ENCODE measurements at regions not wholly inside any gene's neighbourhood (a gene's known extent, or its start where the extent isn't known, plus 50 kb on each side); places are given as distances from the start of the nearest gene placed in this dataset.

DNA sequence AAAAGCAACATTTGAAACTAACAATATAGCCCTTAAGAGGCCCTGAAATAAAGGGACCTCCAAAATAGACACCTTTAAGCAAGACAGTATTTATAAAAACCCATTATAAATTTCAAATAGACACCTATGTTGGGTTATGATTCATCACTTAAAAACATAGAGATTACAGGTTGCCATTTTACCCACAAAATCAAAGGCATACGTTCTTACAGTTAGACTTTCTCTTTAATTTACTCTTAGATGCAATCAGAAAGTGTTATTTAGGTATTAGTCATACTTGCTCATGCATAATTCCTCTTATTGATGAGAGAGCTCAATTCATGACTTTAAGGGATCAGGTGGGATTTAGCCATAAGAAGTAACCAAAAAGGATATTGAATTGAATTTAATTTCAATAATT is 51.5 kb upstream of the TMEM200A start:
- DNase-seq (ENCODE audit: low read depth in 2 of 2), result no peak

DNA sequence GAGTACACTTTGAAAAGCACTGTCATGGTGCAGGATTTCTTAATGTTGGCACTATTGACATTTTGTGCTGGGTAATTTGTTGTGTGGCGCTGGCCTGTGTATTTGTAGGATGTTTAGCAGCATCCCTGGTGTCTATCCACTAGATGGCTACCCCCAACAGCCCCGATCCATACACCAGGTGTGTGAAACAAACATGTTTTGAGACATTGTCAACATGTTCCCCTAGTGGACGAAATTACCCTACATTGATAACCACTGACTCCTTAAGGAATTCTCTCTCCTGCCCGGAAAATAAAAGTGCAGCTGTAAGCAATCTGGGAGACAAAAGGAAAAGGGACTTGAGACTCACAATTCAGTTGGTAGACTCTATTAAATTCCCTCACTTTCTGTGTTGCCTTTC is 52.6 kb upstream of the TMEM200A start:
- no peak for DNase-seq (ENCODE audit: low read depth in 2 of 2)

DNA sequence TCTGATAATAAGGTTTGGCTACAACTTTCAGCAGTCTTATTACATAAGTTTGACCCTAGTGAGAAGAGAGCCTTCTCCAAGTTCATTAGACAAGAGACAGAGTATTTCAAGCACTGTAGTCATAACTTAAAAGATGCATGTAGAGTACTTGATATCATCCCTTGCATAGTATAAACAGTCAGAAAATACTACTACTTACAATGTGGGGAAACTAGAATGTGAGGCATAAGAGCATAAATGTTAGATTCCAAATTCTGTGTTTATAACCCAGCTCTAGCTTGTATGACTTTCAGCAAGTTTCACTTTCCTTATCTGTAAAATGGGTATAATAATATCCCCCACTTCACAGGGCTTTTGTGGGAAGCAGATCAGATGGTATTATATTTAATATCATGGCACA is 56.8 kb upstream of the TMEM200A start:
- no peak for DNase-seq (ENCODE audit: low read depth in 2 of 2)

DNA sequence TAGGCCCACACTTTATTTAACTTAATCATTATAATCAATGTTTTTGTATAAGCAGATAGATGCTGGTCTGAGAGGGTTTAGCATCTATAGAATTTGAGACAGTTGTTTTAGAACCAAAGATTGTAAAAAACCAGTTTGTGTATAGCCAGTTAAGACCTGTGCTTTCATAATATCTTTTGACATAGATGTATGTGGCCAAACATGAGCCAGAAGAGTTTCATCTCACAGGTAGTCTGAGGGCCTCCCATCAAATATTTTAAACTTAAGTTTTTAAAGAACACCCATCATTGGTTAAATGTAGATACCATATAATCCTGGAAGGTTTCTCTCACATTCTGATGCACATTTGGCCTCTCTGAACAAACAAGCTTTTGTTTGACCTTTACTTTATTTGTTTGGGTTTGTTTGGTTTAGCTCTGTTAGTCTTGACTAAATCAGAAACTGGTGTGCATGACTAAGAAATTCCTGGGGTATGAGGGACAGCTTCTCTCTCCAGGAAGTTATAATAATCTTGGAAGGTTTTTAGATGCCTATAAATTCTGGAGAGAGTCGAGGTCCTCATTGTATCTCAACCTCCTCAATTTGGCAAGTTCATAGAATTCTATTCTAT is 58.0 kb upstream of the TMEM200A start:
- no peak for DNase-seq (ENCODE audit: low read depth in 2 of 2)

DNA sequence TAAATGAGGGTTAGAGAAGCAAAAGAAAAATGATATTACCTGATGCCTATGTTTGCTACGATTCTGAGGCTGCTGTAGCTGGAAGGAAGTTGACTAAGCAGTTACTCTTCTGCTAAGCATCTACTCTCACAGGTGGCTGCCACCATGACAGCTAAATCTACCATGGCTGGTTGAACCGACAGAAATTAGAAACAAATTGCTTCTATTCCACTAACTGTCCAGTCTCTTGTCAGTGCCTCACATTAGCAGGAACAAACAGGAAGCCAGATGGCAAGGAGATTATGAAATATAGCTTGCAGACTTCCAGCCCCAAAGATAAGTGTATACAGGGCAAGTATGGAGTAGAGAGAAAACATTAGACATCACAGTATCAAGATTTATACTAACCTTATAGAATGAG is 59.4 kb upstream of the TMEM200A start:
- DNase-seq (ENCODE audit: low read depth in 2 of 2), result no peak

DNA sequence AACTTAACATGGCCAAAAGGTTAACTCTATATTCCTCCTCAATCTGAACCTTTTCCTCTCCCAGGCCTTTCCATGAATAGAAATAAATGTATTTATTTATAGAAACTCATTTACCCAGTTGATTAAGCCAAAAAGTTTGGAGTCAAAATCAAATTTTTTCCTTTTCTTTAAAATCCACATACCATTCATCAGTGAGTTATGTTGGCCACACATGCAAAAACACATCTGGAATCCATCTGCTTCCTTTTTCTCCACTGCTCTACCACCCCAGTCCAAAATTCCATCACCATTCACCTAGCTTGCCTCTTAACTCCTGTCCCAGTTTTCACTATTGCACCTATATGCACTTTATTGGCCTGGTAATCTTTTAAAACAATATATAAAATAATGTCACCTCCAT is 62.4 kb upstream of the TMEM200A start:
- no peak for DNase-seq (ENCODE audit: low read depth in 2 of 2)

DNA sequence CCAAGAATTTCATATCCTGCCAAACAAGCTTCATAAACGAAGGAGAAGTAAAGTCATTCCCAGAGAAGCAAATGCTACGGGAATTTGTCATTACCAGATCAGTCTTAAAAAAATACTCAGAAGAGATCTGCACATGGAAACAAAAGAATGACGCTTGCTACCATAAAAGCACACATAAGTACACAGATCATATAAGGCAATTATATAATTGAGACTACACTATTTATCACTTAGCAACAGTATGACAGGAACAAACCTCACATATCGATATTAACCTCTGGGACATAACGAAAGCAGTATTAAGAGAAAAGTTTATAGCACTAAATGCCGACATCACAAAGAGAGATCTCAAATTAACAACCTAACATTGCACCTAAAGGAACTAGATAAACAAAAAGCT is 67.6 kb upstream of the TMEM200A start:
- no peak for DNase-seq (ENCODE audit: low read depth in 2 of 2)

DNA sequence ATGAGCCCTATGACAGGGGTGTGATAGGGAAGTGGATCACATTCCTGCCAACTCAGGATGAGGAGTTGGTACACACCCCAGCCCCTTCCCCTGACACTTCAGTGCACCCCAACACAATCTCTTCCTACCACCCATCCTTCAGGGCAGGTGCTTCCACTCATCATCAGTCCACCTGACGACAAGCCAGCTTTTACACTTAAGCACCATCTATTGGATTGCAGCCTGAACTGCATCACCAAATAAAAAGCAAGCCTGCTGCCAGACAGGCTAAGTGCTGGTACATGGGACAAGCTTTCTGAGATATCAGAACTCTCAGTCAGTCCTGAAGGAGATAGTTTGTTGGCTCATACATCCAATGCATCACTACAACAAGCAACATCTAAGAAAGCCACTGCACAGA is 69.0 kb upstream of the TMEM200A start:
- no peak for DNase-seq (ENCODE audit: low read depth in 2 of 2)

DNA sequence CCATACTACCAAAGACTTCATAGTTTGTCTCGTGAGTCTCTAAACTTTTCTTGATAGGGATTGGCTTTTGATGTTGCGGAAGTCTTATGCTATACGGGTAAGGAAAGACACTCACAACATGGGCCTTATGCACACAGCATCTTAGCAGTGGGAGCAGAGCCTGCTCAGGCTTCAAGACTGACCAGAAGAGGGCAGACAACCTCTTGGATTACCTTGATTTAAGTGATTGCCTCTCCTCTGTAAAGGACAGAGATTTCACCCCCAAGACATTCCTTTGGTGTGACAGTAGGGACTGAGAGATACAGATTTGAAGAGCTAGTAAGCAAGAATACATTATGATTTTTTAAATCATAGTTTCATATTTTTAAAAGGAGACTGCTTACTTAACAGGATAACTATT is 71.0 kb upstream of the SAMD3 start:
- peak in 1 of 2 donors; percentile 5 for DNase-seq (ENCODE audit: low read depth in 2 of 2)

DNA sequence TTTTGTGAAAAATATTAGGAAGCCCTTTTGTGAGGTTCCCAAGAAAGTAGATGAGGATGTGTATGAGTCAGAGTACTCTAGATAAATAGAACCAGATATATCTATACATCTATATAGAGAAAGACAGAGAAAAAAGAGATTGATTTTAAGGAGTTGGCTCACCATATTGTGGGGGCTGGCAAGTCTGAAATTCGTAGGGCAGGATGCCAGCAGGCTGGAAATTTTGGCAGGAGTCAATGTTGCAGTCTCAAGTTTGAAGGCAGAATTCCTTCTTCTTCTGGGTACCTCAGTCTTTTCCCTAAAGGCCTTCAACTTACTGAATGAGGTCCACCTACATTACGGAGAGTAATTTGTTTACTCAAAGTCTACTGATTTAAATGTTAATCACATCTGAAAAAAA is 65.3 kb upstream of the SAMD3 start:
- no peak for DNase-seq (ENCODE audit: low read depth in 2 of 2)

DNA sequence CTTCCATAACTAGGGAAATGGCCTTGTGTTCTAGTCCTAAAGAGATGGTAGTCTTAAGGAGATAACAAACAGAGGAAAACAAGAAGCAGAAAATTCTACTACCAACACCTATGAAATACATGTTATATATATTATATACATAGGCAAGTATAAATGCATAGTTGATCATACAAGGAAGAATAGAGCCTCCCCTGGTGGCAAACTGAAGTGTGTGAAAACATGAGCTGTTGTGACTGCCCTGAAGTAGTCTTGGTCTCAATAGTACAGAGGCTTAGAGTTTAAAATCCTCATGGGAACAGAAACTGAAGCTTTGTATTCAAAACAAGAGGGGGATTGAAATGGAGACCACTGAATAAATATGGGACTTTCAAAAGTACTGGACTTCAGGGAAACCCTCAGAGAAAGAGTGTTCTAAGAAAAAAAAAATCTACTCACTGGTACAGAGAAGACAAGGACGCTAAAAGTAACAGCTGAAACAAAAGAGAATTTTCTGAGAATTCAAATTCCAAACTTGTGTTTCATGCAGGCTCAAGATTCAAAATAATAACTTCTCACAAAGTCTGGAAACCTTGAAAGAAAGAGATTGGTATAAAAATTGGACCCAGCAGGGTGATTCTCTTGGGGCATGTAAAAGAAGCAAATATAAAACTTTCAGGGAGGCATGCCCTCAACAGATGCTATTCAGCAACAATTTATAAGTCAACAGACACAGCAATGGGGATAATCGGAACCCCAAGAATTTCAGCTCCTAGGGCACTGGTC is 59.7 kb upstream of the SAMD3 start:
- DNase-seq (ENCODE audit: low read depth in 2 of 2), result no peak

DNA sequence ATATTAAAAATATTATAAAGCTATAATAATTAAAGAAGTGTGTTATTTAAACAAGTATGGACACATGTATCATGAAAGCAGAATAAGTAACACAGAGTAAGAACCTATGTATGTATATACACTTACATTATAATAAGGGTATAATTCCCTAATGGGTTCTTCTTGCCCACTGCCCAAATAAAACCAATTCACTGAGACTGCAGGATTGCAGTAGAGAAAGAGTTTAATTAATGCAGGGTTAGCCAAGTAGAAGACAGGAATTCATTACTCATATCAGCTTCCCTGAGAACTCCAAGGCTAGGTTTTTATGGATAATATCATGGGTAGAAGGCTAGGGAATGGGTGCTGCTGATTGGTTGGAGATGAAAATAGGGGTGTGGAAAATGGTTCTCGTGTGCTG is 53.8 kb upstream of the SAMD3 start:
- no peak for DNase-seq (ENCODE audit: low read depth in 2 of 2)

DNA sequence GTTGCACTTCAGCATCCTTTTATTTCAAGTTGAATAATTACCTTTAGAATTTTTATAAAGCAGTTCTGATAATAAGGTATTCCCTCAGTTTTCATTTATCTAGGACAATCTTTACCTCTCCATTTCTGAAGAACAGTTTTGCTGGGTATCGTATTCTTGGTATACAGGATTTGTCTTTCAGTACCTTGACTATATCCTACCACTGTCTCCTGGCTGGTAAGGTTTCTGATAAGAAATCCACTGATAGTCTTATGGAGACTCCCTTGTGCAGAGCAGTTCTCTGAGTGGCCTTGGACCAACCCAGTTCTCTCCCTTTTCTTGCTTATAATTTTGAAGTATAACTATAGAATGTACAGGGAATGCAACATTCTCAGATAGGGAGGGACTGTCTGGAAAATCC is 51.3 kb upstream of the SAMD3 start:
- no peak for DNase-seq (ENCODE audit: low read depth in 2 of 2)

Measured in stimulated activated CD8-positive, alpha-beta memory T cell treated with anti-CD3 and anti-CD28 coated beads, Interleukin-15, amount 100 ng/mL, for 48 hours (primary cell).